Mesenchymal stem cell (in vitro differentiated cells and primary cell): ENCODE measurements at regions not wholly inside any gene's neighbourhood (a gene's known extent, or its start where the extent isn't known, plus 50 kb on each side); places are given as distances from the start of the nearest gene placed in this dataset.

Experiments used
- DNase-seq: peaks from one replicate; pipeline ENCODE4 v3.0.0-alpha.2; 2013
- H2AFZ ChIP-seq: one replicate; pipeline ENCODE4 v1.6.1; 2013; ENCODE audit warnings: low read depth, mild to moderate bottlenecking, control low read depth, inconsistent platforms, low read length, moderate library complexity
- H2AK5ac ChIP-seq: 2 replicates; pipeline ENCODE4 v1.6.1; 2013; ENCODE audit warnings: low read length, moderate library complexity, mild to moderate bottlenecking, inconsistent platforms; ENCODE audit not compliant: severe bottlenecking
- H2BK120ac ChIP-seq: one replicate; pipeline ENCODE4 v1.6.1; 2013; ENCODE audit warnings: low read depth, mild to moderate bottlenecking, inconsistent platforms, low read length, moderate library complexity
- H2BK12ac ChIP-seq, 2 experiments: one replicate each; pipeline ENCODE4 v1.6.1; 2013; ENCODE audit warnings: inconsistent platforms in 2 of 2, low read length in 2 of 2, mild to moderate bottlenecking in 2 of 2, moderate library complexity in 2 of 2, control low read depth in 1 of 2
- H2BK15ac ChIP-seq: one replicate; pipeline ENCODE4 v1.6.1; 2013; ENCODE audit warnings: mild to moderate bottlenecking, low read depth, inconsistent platforms; ENCODE audit not compliant: poor library complexity, severe bottlenecking
- H2BK5ac ChIP-seq: 2 replicates; pipeline ENCODE4 v1.6.1; 2013; ENCODE audit warnings: low read depth, mild to moderate bottlenecking, low read length, control low read depth, inconsistent platforms; ENCODE audit not compliant: poor library complexity, severe bottlenecking
- H3K14ac ChIP-seq, 2 experiments: one replicate each; pipeline ENCODE4 v1.6.1; 2013; ENCODE audit warnings: inconsistent platforms in 2 of 2, low read length in 2 of 2, control low read depth in 1 of 2, mild to moderate bottlenecking in 1 of 2, moderate library complexity in 1 of 2
- H3K18ac ChIP-seq, 2 experiments: one replicate each; pipeline ENCODE4 v1.6.1; 2013; ENCODE audit warnings: inconsistent platforms in 2 of 2, low read length in 2 of 2, control low read depth in 1 of 2, low read depth in 1 of 2, mild to moderate bottlenecking in 1 of 2
- H3K23ac ChIP-seq, 2 experiments: one replicate each; pipeline ENCODE4 v1.6.1; 2013; ENCODE audit warnings: inconsistent platforms in 2 of 2, low read length in 2 of 2, mild to moderate bottlenecking in 2 of 2, moderate library complexity in 2 of 2, control low read depth in 1 of 2
- H3K27ac ChIP-seq: 2 replicates; pipeline ENCODE4 v1.5.1; 2013; ENCODE audit warnings: mild to moderate bottlenecking, moderate library complexity, low read length, control low read depth, inconsistent platforms; ENCODE audit not compliant: poor library complexity, severe bottlenecking
- H3K27me3 ChIP-seq, 2 experiments: 2 replicates each; pipeline versions ENCODE4 v1.6.1 to v1.7.0; 2013; ENCODE audit warnings: low read length in 2 of 2, mild to moderate bottlenecking in 2 of 2, moderate library complexity in 2 of 2, control low read depth in 1 of 2, inconsistent platforms in 1 of 2; ENCODE audit not compliant: control insufficient read depth in 1 of 2, insufficient read depth in 1 of 2
- H3K36me3 ChIP-seq, 2 experiments: 2 replicates each; pipeline versions ENCODE4 v1.6.1 to v1.7.0; 2013; ENCODE audit warnings: low read length in 2 of 2, control low read depth in 1 of 2, inconsistent platforms in 1 of 2, low read depth in 1 of 2, mild to moderate bottlenecking in 1 of 2; ENCODE audit not compliant: insufficient read depth in 2 of 2, control insufficient read depth in 1 of 2
- H3K4ac ChIP-seq, 2 experiments: one replicate each; pipeline ENCODE4 v1.6.1; 2013; ENCODE audit warnings: inconsistent platforms in 2 of 2, low read length in 2 of 2, mild to moderate bottlenecking in 2 of 2, moderate library complexity in 2 of 2, control low read depth in 1 of 2, low read depth in 1 of 2
- H3K4me1 ChIP-seq: 2 replicates; pipeline ENCODE4 v1.6.1; 2013; ENCODE audit warnings: low read depth, low read length, control low read depth; ENCODE audit not compliant: control insufficient read depth, insufficient read depth
- H3K4me2 ChIP-seq: 2 replicates; pipeline ENCODE4 v1.6.1; 2013; ENCODE audit warnings: low read length, mild to moderate bottlenecking, inconsistent platforms; ENCODE audit not compliant: poor library complexity, severe bottlenecking
- H3K4me3 ChIP-seq, 2 experiments: 2 replicates each; pipeline versions ENCODE4 v1.5.1 to v1.7.0; 2013; ENCODE audit warnings: low read length in 2 of 2, mild to moderate bottlenecking in 2 of 2, control low read depth in 1 of 2, low read depth in 1 of 2; ENCODE audit not compliant: insufficient read depth in 1 of 2
- H3K79me1 ChIP-seq: replicated peaks from 2 replicates; pipeline ENCODE4 v1.6.1; 2013; ENCODE audit warnings: mild to moderate bottlenecking, control low read depth, low read length, inconsistent platforms; ENCODE audit not compliant: poor library complexity, severe bottlenecking
- H3K9ac ChIP-seq: 2 replicates; pipeline ENCODE4 v1.7.0; 2013; ENCODE audit warnings: mild to moderate bottlenecking, low read length, moderate library complexity
- H3K9me3 ChIP-seq: 2 replicates; pipeline ENCODE4 v1.7.0; 2013; ENCODE audit warnings: mild to moderate bottlenecking, low read length; ENCODE audit not compliant: control insufficient read depth
- H4K8ac ChIP-seq: one replicate; pipeline ENCODE4 v1.6.1; 2013; ENCODE audit warnings: inconsistent platforms, mild to moderate bottlenecking, low read length, moderate library complexity
- H4K91ac ChIP-seq: one replicate; pipeline ENCODE4 v1.6.1; 2013; ENCODE audit warnings: mild to moderate bottlenecking, low read length, inconsistent platforms
- WGBS: methylation state at CpG from one replicate; pipeline ENCODE4 v1.1.7; 2013; ENCODE audit warnings: mixed read lengths; 5-methylcytosine and 5-hydroxymethylcytosine counted together

DNA sequence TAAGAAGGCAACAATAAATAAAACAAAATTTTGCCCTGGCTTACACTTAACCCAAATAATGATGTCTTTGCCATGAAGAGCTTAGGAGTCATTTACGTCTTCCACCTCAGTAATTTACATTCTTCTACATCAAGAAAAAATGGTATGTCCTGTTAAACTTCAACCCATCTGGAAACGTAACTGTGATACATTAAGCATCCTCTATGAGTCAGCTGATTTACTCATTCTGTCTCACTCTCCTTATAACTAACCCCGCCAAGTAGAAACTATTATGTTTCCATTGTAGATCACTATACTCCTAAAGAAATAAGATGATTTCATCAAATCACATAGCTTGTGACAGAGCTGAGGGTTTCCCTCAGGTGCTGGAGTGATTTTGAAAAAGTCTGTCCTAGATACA is 330.7 kb downstream of the CDC14C start:
- Histone ChIP-seq H3K23ac (no peak overlapping the region), H2BK5ac (no peak overlapping the region), H3K36me3 (no peaks in the 10 kb centered on the region), H4K91ac (no peak overlapping the region), H3K14ac (no peak overlapping the region), H2BK120ac (no peak overlapping the region), H2AK5ac (no peak overlapping the region), H3K9me3 (no peaks in the 10 kb centered on the region), H2BK15ac (no peak overlapping the region), H3K9ac (peak overlapping the region; percentile 34), H3K27me3 (no peaks in the 10 kb centered on the region), H3K79me1 (no peaks in the 10 kb centered on the region), H2AFZ (no peak overlapping the region), H3K4me3 (no peak overlapping the region), H3K27ac (no peak overlapping the region), H2BK12ac (no peak overlapping the region), H3K18ac (no peak overlapping the region), H4K8ac (no peak overlapping the region), H3K4ac (no peak overlapping the region), H3K4me1 (no peaks in the 10 kb centered on the region), H3K4me2 (no peak overlapping the region)
- 20% methylated on average over 2 of the region's 3 CpGs for WGBS
- DNase-seq, result no peak

- Histone ChIP-seq H3K18ac (no peak overlapping the region), H3K79me1 (no peaks in the 10 kb centered on the region), H4K91ac (no peak overlapping the region), H3K14ac (no peak overlapping the region), H2AK5ac (no peak overlapping the region), H3K4me2 (no peak overlapping the region), H2BK12ac (no peak overlapping the region), H3K4ac (no peak overlapping the region), H2BK15ac (no peak overlapping the region), H3K27ac (no peak overlapping the region), H3K4me3 (no peak overlapping the region), H3K4me1 (no peaks in the 10 kb centered on the region), H3K9ac (no peak overlapping the region), H2BK120ac (no peak overlapping the region), H2BK5ac (no peak overlapping the region), H2AFZ (no peak overlapping the region), H3K36me3 (no peaks in the 10 kb centered on the region), H3K27me3 (no peaks in the 10 kb centered on the region), H3K9me3 (no peaks in the 10 kb centered on the region), H3K23ac (no peak overlapping the region), H4K8ac (no peak overlapping the region)
- WGBS, result 81% methylated on average over 2 of the region's 2 CpGs
- no peak for DNase-seq
Observed at GRCh38 chr7:49260538-49260937, 336.2 kb downstream of the CDC14C start.

GRCh38 chr7:49261928-49262327 is 337.6 kb downstream of the CDC14C start:
- H2AFZ ChIP-seq, result no peak overlapping the region
- H4K91ac ChIP-seq, result no peak overlapping the region
- no peak overlapping the region for H2BK12ac ChIP-seq
- no peak overlapping the region for H2AK5ac ChIP-seq
- H4K8ac ChIP-seq, result no peak overlapping the region
- no peaks in the 10 kb centered on the region for H3K27me3 ChIP-seq
- no peak overlapping the region for H3K27ac ChIP-seq
- no peaks in the 10 kb centered on the region for H3K4me1 ChIP-seq
- H3K14ac ChIP-seq, result no peak overlapping the region
- DNase-seq, result no peak
- no peak overlapping the region for H2BK5ac ChIP-seq
- no peak overlapping the region for H3K4me3 ChIP-seq
- no peaks in the 10 kb centered on the region for H3K36me3 ChIP-seq
- no peak overlapping the region for H3K18ac ChIP-seq
- H3K4ac ChIP-seq, result no peak overlapping the region
- no peaks in the 10 kb centered on the region for H3K79me1 ChIP-seq
- no peak overlapping the region for H2BK120ac ChIP-seq
- 82% methylated on average over 6 of the region's 6 CpGs for WGBS
- no peak overlapping the region for H3K9ac ChIP-seq
- H3K4me2 ChIP-seq, result no peak overlapping the region
- no peak overlapping the region for H3K23ac ChIP-seq
- no peak overlapping the region for H2BK15ac ChIP-seq
- H3K9me3 ChIP-seq, result no peaks in the 10 kb centered on the region

GRCh38 chr7:49264530-49264929 is 340.2 kb downstream of the CDC14C start:
- H3K9ac ChIP-seq, result no peak overlapping the region

More at GRCh38 chr7:49264530-49264929, 340.2 kb downstream of the CDC14C start:
- H3K27ac ChIP-seq, result no peak overlapping the region
- H3K9me3 ChIP-seq, result no peaks in the 10 kb centered on the region
- H3K14ac ChIP-seq, result no peak overlapping the region
- H2BK120ac ChIP-seq, result no peak overlapping the region
- H3K79me1 ChIP-seq, result no peaks in the 10 kb centered on the region
- H2AK5ac ChIP-seq, result no peak overlapping the region
- H2BK12ac ChIP-seq, result no peak overlapping the region
- WGBS, result 83% methylated on average over 3 of the region's 3 CpGs
- H3K4me3 ChIP-seq, result no peak overlapping the region
- no peak overlapping the region for H2AFZ ChIP-seq
- no peak for DNase-seq
- H3K27me3 ChIP-seq, result no peaks in the 10 kb centered on the region
- H3K4me1 ChIP-seq, result no peaks in the 10 kb centered on the region
- H3K4ac ChIP-seq, result no peak overlapping the region
- H2BK5ac ChIP-seq, result no peak overlapping the region
- H4K91ac ChIP-seq, result no peak overlapping the region
- no peak overlapping the region for H4K8ac ChIP-seq
- no peak overlapping the region for H3K18ac ChIP-seq
- H3K36me3 ChIP-seq, result no peaks in the 10 kb centered on the region
- H2BK15ac ChIP-seq, result no peak overlapping the region
- no peak overlapping the region for H3K4me2 ChIP-seq
- H3K23ac ChIP-seq, result no peak overlapping the region
